Parathyroid adenoma (tissue), 2 donors: ENCODE measurements at regions not wholly inside any gene's neighbourhood (a gene's known extent, or its start where the extent isn't known, plus 50 kb on each side); places are given as distances from the start of the nearest gene placed in this dataset.
"Not testable (repeated sequence)": the region's sequence is repeated elsewhere in the genome, so short reads cannot be mapped to it uniquely, and the experiment has no call there.

ENCODE experiments used
- H2AFZ ChIP-seq: fragments of 300-600 bp; sonication (generic); one replicate; pipeline ENCODE4 v1.7.0; 2017; ENCODE audit warnings: antibody characterized with exemption, mild to moderate bottlenecking
- H3K27ac ChIP-seq: fragments of 300-600 bp; sonication (generic); one replicate; pipeline ENCODE4 v1.7.0; 2017
- H3K27me3 ChIP-seq: fragments of 300-600 bp; sonication (generic); one replicate; pipeline ENCODE4 v1.7.0; 2017; ENCODE audit warnings: low read length; ENCODE audit not compliant: control insufficient read depth, insufficient read depth
- H3K36me3 ChIP-seq: fragments of 300-600 bp; sonication (generic); one replicate; pipeline ENCODE4 v1.7.0; 2017; ENCODE audit warnings: low read length; ENCODE audit not compliant: control insufficient read depth, insufficient read depth
- H3K4me1 ChIP-seq: fragments of 300-600 bp; sonication (generic); one replicate; pipeline ENCODE4 v1.7.0; 2017; ENCODE audit warnings: control low read depth
- H3K4me2 ChIP-seq: fragments of 300-600 bp; sonication (generic); one replicate; pipeline ENCODE4 v1.7.0; 2017; ENCODE audit warnings: low read length
- H3K4me3 ChIP-seq: fragments of 300-600 bp; sonication (generic); one replicate; pipeline ENCODE4 v1.7.0; 2017; ENCODE audit warnings: low read depth, low read length
- H3K79me2 ChIP-seq: fragments of 300-600 bp; sonication (generic); one replicate; pipeline ENCODE4 v1.7.0; 2017; ENCODE audit warnings: control low read depth
- H3K9ac ChIP-seq: fragments of 300-600 bp; sonication (generic); one replicate; pipeline ENCODE4 v1.7.0; 2017; ENCODE audit warnings: mild to moderate bottlenecking
- H3K9me3 ChIP-seq: fragments of 300-600 bp; sonication (generic); one replicate; pipeline ENCODE4 v1.7.0; 2017; ENCODE audit warnings: low read length; ENCODE audit not compliant: control insufficient read depth
- TF ChIP-seq, protein P1 (sequence below): fragments of 300-600 bp; sonication (generic); IDR thresholded peaks from one replicate; pipeline ENCODE4 v1.7.0; 2017; ENCODE audit warnings: antibody characterized with exemption, mild to moderate bottlenecking
- donor health status: primary hyperparathyroidism.

DNA sequence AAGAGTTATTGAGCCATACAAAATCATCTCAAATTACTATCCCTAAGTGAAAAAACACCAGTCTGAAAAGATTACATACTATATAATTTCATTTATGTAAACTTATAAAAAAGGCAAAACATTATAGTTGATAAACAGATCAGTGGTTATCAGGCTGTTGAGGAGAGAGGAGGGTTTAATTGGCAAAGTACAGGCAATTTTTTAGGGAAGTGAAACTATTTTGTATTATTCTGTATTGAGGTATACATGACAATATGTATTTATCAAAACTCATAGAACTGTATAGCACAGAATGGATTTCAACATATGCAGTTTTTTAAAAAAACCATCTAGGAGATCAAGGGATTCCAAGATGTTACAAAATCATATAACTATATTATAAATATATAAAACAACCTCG, 403.7 kb downstream of the LTN1 start:
- Histone ChIP-seq H3K27me3 (no peaks in the 10 kb centered on the region), H3K4me2 (no peak overlapping the region), H3K4me1 (no peaks in the 10 kb centered on the region), H3K9me3 (no peaks in the 10 kb centered on the region), H2AFZ (no peak overlapping the region), H3K9ac (no peak overlapping the region), H3K4me3 (no peak overlapping the region), H3K27ac (no peak overlapping the region), H3K36me3 (no peaks in the 10 kb centered on the region), H3K79me2 (no peaks in the 10 kb centered on the region)
- TF ChIP-seq, protein P1, sequence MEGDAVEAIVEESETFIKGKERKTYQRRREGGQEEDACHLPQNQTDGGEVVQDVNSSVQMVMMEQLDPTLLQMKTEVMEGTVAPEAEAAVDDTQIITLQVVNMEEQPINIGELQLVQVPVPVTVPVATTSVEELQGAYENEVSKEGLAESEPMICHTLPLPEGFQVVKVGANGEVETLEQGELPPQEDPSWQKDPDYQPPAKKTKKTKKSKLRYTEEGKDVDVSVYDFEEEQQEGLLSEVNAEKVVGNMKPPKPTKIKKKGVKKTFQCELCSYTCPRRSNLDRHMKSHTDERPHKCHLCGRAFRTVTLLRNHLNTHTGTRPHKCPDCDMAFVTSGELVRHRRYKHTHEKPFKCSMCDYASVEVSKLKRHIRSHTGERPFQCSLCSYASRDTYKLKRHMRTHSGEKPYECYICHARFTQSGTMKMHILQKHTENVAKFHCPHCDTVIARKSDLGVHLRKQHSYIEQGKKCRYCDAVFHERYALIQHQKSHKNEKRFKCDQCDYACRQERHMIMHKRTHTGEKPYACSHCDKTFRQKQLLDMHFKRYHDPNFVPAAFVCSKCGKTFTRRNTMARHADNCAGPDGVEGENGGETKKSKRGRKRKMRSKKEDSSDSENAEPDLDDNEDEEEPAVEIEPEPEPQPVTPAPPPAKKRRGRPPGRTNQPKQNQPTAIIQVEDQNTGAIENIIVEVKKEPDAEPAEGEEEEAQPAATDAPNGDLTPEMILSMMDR: no peak

DNA sequence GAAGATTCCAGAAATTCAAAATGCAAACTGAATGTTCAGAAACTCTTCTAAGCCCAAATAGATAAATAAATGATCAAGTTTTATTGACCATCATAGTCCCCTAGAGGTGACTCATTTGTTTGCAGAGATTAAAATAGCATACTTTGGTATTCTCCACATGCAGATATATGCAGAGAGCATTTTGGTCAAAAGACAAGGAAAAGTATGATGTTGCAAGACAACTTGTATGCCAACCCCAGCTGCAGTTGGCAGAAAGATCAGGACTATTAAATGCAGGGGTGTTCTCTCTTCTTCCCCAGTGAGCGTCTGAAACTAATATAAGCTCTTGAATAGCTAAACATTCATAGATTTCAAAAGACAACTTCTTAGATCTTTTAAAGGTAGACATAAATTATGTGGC, 404.9 kb downstream of the LTN1 start:
- Histone ChIP-seq H3K4me2 (no peak overlapping the region), H3K27ac (no peak overlapping the region), H3K36me3 (no peaks in the 10 kb centered on the region), H3K27me3 (no peaks in the 10 kb centered on the region), H3K4me3 (no peak overlapping the region), H3K79me2 (no peaks in the 10 kb centered on the region), H3K9ac (no peak overlapping the region), H3K9me3 (no peaks in the 10 kb centered on the region), H3K4me1 (no peaks in the 10 kb centered on the region), H2AFZ (no peak overlapping the region)
- TF ChIP-seq, protein P1: no peak

DNA sequence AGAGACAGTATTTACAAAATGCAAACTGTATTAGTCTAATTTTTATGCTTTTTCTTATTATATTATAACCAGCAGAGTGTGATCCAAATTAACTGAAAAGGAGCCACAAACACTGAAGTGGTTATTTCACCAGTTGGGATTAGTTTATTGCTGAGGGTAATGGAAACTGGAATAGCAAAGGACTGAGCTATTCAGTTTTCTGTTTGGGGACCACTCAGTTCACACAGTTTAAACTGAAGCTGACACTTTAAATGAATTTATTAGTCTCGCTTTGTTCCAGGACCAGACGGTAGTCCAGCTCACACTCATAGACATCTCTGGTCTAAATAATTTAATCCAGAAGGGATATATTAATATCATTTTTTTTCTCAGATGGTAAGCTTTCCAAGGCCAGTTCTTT, 410.7 kb downstream of the LTN1 start:
- no peaks in the 10 kb centered on the region for H3K9me3 ChIP-seq
- no peaks in the 10 kb centered on the region for H3K36me3 ChIP-seq
- H2AFZ ChIP-seq: no peak overlapping the region
- TF ChIP-seq, protein P1: no peak
- H3K27me3 ChIP-seq: no peaks in the 10 kb centered on the region
- no peak overlapping the region for H3K4me3 ChIP-seq
- H3K4me2 ChIP-seq: no peak overlapping the region
- H3K9ac ChIP-seq: no peak overlapping the region
- H3K79me2 ChIP-seq: no peaks in the 10 kb centered on the region
- H3K27ac ChIP-seq: no peak overlapping the region
- no peaks in the 10 kb centered on the region for H3K4me1 ChIP-seq

DNA sequence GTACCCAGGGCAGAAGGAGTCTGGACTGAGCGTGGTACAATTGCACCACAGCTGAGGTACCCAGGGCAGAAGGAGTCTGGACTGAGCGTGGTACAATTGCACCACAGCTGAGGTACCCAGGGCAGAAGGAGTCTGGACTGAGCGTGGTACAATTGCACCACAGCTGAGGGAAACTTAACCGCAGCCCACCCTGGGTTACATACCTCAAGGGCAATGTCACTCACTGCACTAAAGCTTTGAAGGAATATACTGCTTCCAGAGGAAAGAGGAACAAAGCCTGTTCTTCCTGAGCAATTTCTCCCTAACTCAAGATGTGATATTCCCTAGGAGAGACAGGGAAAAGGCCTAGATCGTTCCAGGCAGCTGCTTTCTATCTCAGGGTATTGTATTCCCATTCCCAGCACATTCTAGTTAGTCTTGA, 411.4 kb downstream of the LTN1 start:
- not testable (repeated sequence) for H3K27ac ChIP-seq, H3K4me1 ChIP-seq, H3K9ac ChIP-seq, H3K4me2 ChIP-seq, H3K9me3 ChIP-seq, H3K4me3 ChIP-seq, H2AFZ ChIP-seq, H3K36me3 ChIP-seq, H3K79me2 ChIP-seq, H3K27me3 ChIP-seq

DNA sequence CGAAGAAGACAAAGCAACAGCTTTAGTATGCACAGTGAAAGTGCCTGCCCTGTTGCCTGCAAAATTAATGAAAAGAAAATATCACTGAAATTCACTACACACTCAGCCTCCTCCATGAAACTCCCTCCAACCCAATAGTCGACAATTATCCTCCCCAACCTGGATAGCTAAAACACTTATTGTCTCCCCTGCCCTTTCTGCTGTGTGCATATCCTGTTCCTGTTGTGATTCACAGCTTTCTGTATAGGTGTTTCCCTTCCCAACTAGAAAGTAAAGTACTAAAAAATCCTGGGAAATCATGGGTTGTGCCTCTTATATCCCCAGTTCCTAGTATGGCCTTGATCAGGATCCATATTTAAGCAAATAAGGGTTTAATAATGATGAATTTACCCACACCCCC, 412.1 kb downstream of the LTN1 start:
- Histone ChIP-seq H2AFZ (no peak overlapping the region), H3K79me2 (no peaks in the 10 kb centered on the region), H3K9me3 (no peaks in the 10 kb centered on the region), H3K36me3 (no peaks in the 10 kb centered on the region), H3K27ac (no peak overlapping the region), H3K4me3 (no peak overlapping the region), H3K27me3 (no peaks in the 10 kb centered on the region), H3K4me2 (no peak overlapping the region), H3K4me1 (no peaks in the 10 kb centered on the region), H3K9ac (no peak overlapping the region)
- TF ChIP-seq, protein P1: no peak
